Endothelial cell of umbilical vein (primary cell): ENCODE measurements at regions not wholly inside any gene's neighbourhood (a gene's known extent, or its start where the extent isn't known, plus 50 kb on each side); places are given as distances from the start of the nearest gene placed in this dataset.

Experiments
- BruUV-seq: library from RNA; stranded (reverse); fragments of 400-500 nt; replicated peaks from 2 replicates; lab custom pipeline; 2021; lab: Mats Ljungman, UMichigan
- CTCF ChIA-PET: fragments of 300-600, 350-600 bp; sonication (Branson Sonifier 250); formaldehyde crosslinking; loops from one replicate; lab custom pipeline; 2021; ENCODE audit warnings: antibody characterized with exemption, inconsistent platforms; lab: Charles Lee
- POLR2A ChIA-PET: fragments of 300-600, 350-600 bp; sonication (Branson Sonifier 250); formaldehyde crosslinking; loops from one replicate; lab custom pipeline; 2021; ENCODE audit warnings: antibody characterized with exemption, inconsistent platforms; lab: Charles Lee
- DNase-seq: peaks from one replicate; pipeline ENCODE4 v3.0.0-alpha.2; 2011; ENCODE audit warnings: low read depth, low spot score
- FAIRE-seq: peaks from 2 replicates; lab custom pipeline; 2011; peaks lifted over from hg19 to GRCh38; lab: Jason Lieb, UNC
- H2AFZ ChIP-seq: 2 replicates; pipeline ENCODE4 v1.6.0; 2012; ENCODE audit warnings: low read depth, low read length, control low read depth, inconsistent platforms
- H3K27ac ChIP-seq: 2 replicates; pipeline ENCODE4 v1.5.1; 2011; ENCODE audit warnings: low read depth, mild to moderate bottlenecking, control low read depth, low read length, moderate library complexity; ENCODE audit not compliant: insufficient read depth
- H3K27me3 ChIP-seq, 2 experiments: 2 replicates each; pipeline versions ENCODE4 v1.6.0 to v1.6.1; 2011; ENCODE audit warnings: low read length in 2 of 2, mixed read lengths in 1 of 2; ENCODE audit not compliant: control insufficient read depth in 2 of 2, insufficient read depth in 2 of 2
- H3K36me3 ChIP-seq, 2 experiments: 2 replicates in 1 of 2; 3 replicates in 1 of 2; pipeline ENCODE4 v1.5.1; 2011; ENCODE audit warnings: low read length in 2 of 2, mild to moderate bottlenecking in 1 of 2, moderate library complexity in 1 of 2; ENCODE audit not compliant: control insufficient read depth in 2 of 2, insufficient read depth in 2 of 2; ENCODE audit errors: extremely low read depth in 1 of 2
- H3K4me1 ChIP-seq: 3 replicates; pipeline ENCODE4 v1.5.1; 2011; ENCODE audit warnings: mild to moderate bottlenecking, low read length; ENCODE audit not compliant: control insufficient read depth, insufficient read depth; ENCODE audit errors: extremely low read depth
- H3K4me2 ChIP-seq: 2 replicates; pipeline ENCODE4 v1.6.1; 2011; ENCODE audit warnings: low read length, control low read depth, mixed read lengths; ENCODE audit not compliant: insufficient read depth
- H3K4me3 ChIP-seq, 3 experiments: fragments of 200-600 bp in 1 of 3; sonication (generic), shearing (Covaris generic) in 1 of 3; replicated peaks in 1 of 3; 2 replicates each; pipeline ENCODE4 v1.5.1; 2011 to 2016; ENCODE audit warnings: control low read depth in 3 of 3, low read length in 3 of 3, mild to moderate bottlenecking in 2 of 3, inconsistent platforms in 1 of 3, low read depth in 1 of 3, moderate library complexity in 1 of 3; ENCODE audit not compliant: insufficient read depth in 1 of 3
- H3K79me2 ChIP-seq: 2 replicates; pipeline ENCODE4 v1.6.0; 2012; ENCODE audit warnings: low read length, inconsistent platforms; ENCODE audit not compliant: control insufficient read depth, insufficient read depth
- H3K9ac ChIP-seq: replicated peaks from 2 replicates; pipeline ENCODE3; 2011; ENCODE audit warnings: low read length, control low read depth; ENCODE audit not compliant: insufficient read depth; ENCODE audit errors: extremely low read depth
- H3K9me1 ChIP-seq: replicated peaks from 3 replicates; pipeline ENCODE4 v1.6.0; 2011; ENCODE audit warnings: mild to moderate bottlenecking, low read length; ENCODE audit not compliant: control insufficient read depth, insufficient read depth; ENCODE audit errors: extremely low read depth
- H3K9me3 ChIP-seq: replicated peaks from 2 replicates; pipeline ENCODE4 v1.5.1; 2012; ENCODE audit warnings: low read length, inconsistent platforms; ENCODE audit not compliant: control insufficient read depth, insufficient read depth
- H4K20me1 ChIP-seq: replicated peaks from 2 replicates; pipeline ENCODE3; 2011; ENCODE audit warnings: mild to moderate bottlenecking, low read length; ENCODE audit not compliant: control insufficient read depth, insufficient read depth; ENCODE audit errors: extremely low read depth
- CTCF ChIP-seq, 2 donors: IDR thresholded peaks; 1 replicate in 1 of 2; 2 replicates in 1 of 2; pipeline ENCODE4 v1.5.1; 2011; ENCODE audit warnings: low read length in 2 of 2, mild to moderate bottlenecking in 2 of 2, moderate library complexity in 2 of 2, control low read depth in 1 of 2, inconsistent platforms in 1 of 2, low read depth in 1 of 2; ENCODE audit not compliant: insufficient read depth in 1 of 2; ENCODE audit errors: extremely low read depth in 1 of 2
- EZH2 ChIP-seq: IDR thresholded peaks from 2 replicates; pipeline ENCODE4 v1.6.1; 2012; ENCODE audit warnings: borderline replicate concordance, low read depth, mild to moderate bottlenecking, moderate library complexity, low read length, inconsistent platforms; ENCODE audit not compliant: severe bottlenecking
- GATA2 ChIP-seq: IDR thresholded peaks from 2 replicates; pipeline ENCODE4 v1.7.0; 2011; ENCODE audit warnings: low read depth, mild to moderate bottlenecking, moderate library complexity, mixed read lengths, low read length; ENCODE audit not compliant: insufficient read length, insufficient read depth
- JUN ChIP-seq: IDR thresholded peaks from 2 replicates; pipeline ENCODE4 v1.6.1; 2011; ENCODE audit warnings: borderline replicate concordance, low read depth; ENCODE audit not compliant: insufficient read length, insufficient read depth
- MAX ChIP-seq: IDR thresholded peaks from 2 replicates; pipeline ENCODE4 v1.6.1; 2011; ENCODE audit not compliant: insufficient read depth, insufficient read length
- POLR2A ChIP-seq: IDR thresholded peaks from 2 replicates; pipeline ENCODE4 v1.6.1; 2012; ENCODE audit warnings: low read depth, mild to moderate bottlenecking, control low read depth, low read length
- POLR2AphosphoS5 ChIP-seq: IDR thresholded peaks from 2 replicates; pipeline ENCODE4 v1.6.1; 2012; ENCODE audit warnings: low read depth, mild to moderate bottlenecking, control low read depth, low read length, moderate library complexity; ENCODE audit not compliant: insufficient read depth
- dilution Hi-C: fragments of 300-500 bp; cut with MboI; formaldehyde crosslinking; loops from one replicate; pipeline ENCODE4 v1.15.0; 2019; ENCODE audit warnings: low sequenced_read_pairs; ENCODE audit not compliant: extremely low pct_ligation_motif_present
- intact Hi-C: fragments of 100-400 bp; cut with micrococcal nuclease; formaldehyde crosslinking; loops from one replicate; pipeline ENCODE4 v1.10.0; 2022

- H2AFZ ChIP-seq, result no peak overlapping the region
- H3K27ac ChIP-seq, result no peak overlapping the region
- no TSS peak for BruUV-seq
- no peak for FAIRE-seq
- ChIA-PET CTCF (no interaction called here), POLR2A (no interaction called here)
- H3K4me1 ChIP-seq, result no peaks in the 10 kb centered on the region
- intact Hi-C loops (no loop called here), dilution Hi-C loops (no loop called here)
- H3K9me3 ChIP-seq, result no peaks in the 10 kb centered on the region
- no peaks in the 10 kb centered on the region for H3K9me1 ChIP-seq
- H3K4me3 ChIP-seq, result no peak overlapping the region
- no peaks in the 10 kb centered on the region for H4K20me1 ChIP-seq
- no peaks in the 10 kb centered on the region for H3K36me3 ChIP-seq
- H3K79me2 ChIP-seq, result no peaks in the 10 kb centered on the region
- TF ChIP-seq EZH2 (no peak), GATA2 (no peak), JUN (no peak), POLR2AphosphoS5 (no peak), CTCF (IDR thresholded peaks at IDR 0.05; ENCODE audit: extremely low read depth in 1 of 2, insufficient read depth in 1 of 2, low read depth in 1 of 2, low read length in 2 of 2) (no peak), POLR2A (no peak), MAX (no peak)
- H3K4me2 ChIP-seq, result no peak overlapping the region
- H3K27me3 ChIP-seq, result no peaks in the 10 kb centered on the region
- DNase-seq, result no peak
- H3K9ac ChIP-seq, result no peak overlapping the region
Measured at GRCh38 chr15:96147267-96147666, 183.2 kb upstream of the NR2F2 start.
